Hepatocyte (in vitro differentiated cells): ENCODE measurements at regions not wholly inside any gene's neighbourhood (a gene's known extent, or its start where the extent isn't known, plus 50 kb on each side); places are given as distances from the start of the nearest gene placed in this dataset.

Experiments used
- EZH2 ChIP-seq: fragments of 200-600 bp; sonication (generic); IDR thresholded peaks from 2 replicates; pipeline ENCODE4 v1.6.1; 2016; ENCODE audit warnings: antibody characterized with exemption, mild to moderate bottlenecking, borderline replicate concordance
- EZH2phosphoT487 ChIP-seq: fragments of 200-600 bp; sonication (generic); IDR thresholded peaks from one replicate; pipeline ENCODE4 v1.6.1; 2018; ENCODE audit warnings: antibody characterized with exemption, mild to moderate bottlenecking, low read depth, moderate library complexity; ENCODE audit not compliant: unreplicated experiment, severe bottlenecking

DNA sequence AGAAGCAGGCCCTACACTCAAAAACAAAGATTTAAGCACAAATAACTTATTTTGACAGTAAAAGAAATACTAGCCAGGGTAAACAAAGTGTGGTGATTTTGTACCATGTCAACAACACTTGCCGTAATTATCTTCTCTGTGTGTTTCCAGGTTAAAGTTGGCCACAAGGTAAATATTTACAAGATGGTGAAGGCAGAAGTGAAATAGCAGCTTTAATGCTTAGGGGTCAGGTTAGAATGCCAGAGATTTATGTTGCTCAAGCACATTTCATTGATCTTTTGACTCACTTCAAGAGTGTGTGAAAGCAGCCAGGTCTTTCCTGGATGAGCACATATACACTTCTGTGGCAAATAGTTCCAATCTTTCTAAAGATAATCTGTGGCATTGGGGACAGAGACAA, 270.2 kb upstream of the LUZP2 start:
- no peak for TF ChIP-seq EZH2
- no peak for TF ChIP-seq EZH2phosphoT487
